Stimulated activated naive CD8-positive, alpha-beta T cell treated with anti-CD3 and anti-CD28 coated beads, Interleukin-15, amount 100 ng/mL, for 72 hours (primary cell): ENCODE measurements at regions not wholly inside any gene's neighbourhood (a gene's known extent, or its start where the extent isn't known, plus 50 kb on each side); places are given as distances from the start of the nearest gene placed in this dataset.
"Not testable (repeated sequence)": the region's sequence is repeated elsewhere in the genome, so short reads cannot be mapped to it uniquely, and the experiment has no call there.

ENCODE experiments used
- ATAC-seq: fragments of 150-1000 bp; cut with Tn5 transposase; 2 replicates; pipeline ENCODE4 v1.10.0; 2021; ENCODE audit warnings: mild to moderate bottlenecking, moderate library complexity
- DNase-seq, 2 donors: peaks; one replicate each; pipeline ENCODE4 v3.0.0; 2021 to 2022
- H3K27ac Mint-ChIP-seq, 2 donors: one replicate each; pipeline ENCODE4 v1.8.0; 2022; ENCODE audit warnings: mild to moderate bottlenecking in 2 of 2, mixed read lengths in 2 of 2, moderate library complexity in 2 of 2
- H3K27me3 Mint-ChIP-seq: one replicate; pipeline ENCODE4 v1.8.0; 2022; ENCODE audit warnings: mixed read lengths
- H3K4me1 Mint-ChIP-seq: one replicate; pipeline ENCODE4 v1.8.0; 2022; ENCODE audit warnings: mild to moderate bottlenecking, mixed read lengths
- H3K4me3 Mint-ChIP-seq, 2 donors: one replicate each; pipeline ENCODE4 v1.8.0; 2022; ENCODE audit warnings: mild to moderate bottlenecking in 2 of 2, mixed read lengths in 2 of 2, moderate library complexity in 1 of 2
- H3K9me3 Mint-ChIP-seq, 2 donors: one replicate each; pipeline ENCODE4 v1.8.0; 2022; ENCODE audit warnings: mixed read lengths in 2 of 2

DNA sequence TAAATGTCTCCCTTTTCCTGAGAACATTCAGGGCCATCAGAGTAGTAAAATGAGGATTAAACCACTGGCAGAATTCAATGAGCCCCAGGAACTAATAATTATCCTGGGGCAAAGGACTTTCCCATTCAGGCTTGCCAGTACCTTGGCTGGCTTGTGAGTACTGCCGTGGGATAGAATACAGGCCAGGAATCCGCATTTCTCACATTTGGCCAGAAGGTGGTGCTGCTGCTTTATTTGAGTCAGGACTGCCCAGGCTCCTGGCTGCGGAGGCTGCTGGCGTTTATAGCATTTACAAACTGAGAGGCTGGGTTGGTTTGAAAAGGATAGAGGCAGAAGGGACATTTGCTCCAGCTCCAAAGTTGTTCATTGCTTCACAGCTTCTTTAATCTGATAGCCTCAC lies 91.4 kb downstream of the RTL9 start:
- Mint-ChIP-seq H3K4me1 (no peaks in the 10 kb centered on the region), H3K9me3 (no peaks in the 10 kb centered on the region), H3K27ac (no peak overlapping the region), H3K4me3 (no peak overlapping the region), H3K27me3 (peaks cover 3% of the 10 kb centered on the region)
- DNase-seq (peak; percentile 33 to 41), ATAC-seq (peak; percentile 61)

DNA sequence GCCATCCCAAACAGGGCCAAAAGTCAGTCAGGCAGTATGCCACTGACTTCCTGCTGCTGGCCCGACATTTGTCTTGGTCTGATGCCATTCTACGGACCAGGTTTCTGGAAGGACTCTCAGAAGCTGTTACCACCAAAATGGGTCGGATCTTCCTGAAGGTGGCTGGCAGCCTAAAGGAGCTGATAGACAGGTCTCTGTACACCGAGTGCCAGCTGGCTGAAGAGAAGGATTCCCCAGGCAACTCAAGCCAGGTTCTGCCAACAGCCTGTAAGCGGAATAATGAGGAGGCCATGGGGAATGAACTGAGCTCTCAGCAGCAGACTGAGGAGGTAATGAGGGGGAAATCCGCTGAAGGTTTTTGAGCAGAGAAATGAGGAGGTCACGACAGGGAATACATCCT lies 95.7 kb downstream of the RTL9 start:
- Mint-ChIP-seq H3K27me3 (no peaks in the 10 kb centered on the region), H3K4me1 (no peaks in the 10 kb centered on the region), H3K27ac (no peak overlapping the region), H3K9me3 (no peaks in the 10 kb centered on the region), H3K4me3 (no peak overlapping the region)
- ATAC-seq = no peak
- no peak for DNase-seq

DNA sequence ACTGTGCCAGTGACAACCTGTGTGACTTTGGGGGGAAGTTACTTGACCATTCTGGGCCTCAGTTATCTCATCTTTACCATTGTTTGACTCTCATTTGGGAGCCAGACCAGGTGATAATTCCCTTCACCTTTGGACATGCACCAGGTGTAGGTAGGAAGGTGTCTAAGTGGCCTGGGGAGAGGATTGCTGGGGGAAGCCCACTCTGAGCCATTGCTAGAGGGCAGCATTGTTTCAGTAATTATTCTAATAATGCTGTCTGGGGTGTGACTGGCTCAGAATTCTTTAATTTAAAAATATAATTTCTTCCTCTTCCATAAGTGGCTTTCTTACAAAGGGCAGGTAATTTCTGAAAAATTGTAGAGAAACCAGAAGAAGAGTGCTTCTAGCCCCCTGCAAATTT lies 104.3 kb downstream of the RTL9 start:
- Mint-ChIP-seq H3K9me3 (no peaks in the 10 kb centered on the region), H3K27ac (no peak overlapping the region), H3K4me1 (no peaks in the 10 kb centered on the region), H3K4me3 (no peak overlapping the region), H3K27me3 (no peaks in the 10 kb centered on the region)
- DNase-seq (no peak), ATAC-seq (no peak)

GRCh38 chrX:110466790-110467189 lies 108.1 kb downstream of the RTL9 start:
- Mint-ChIP-seq H3K27me3 (no peaks in the 10 kb centered on the region), H3K27ac (no peak overlapping the region), H3K4me3 (no peak overlapping the region), H3K4me1 (no peaks in the 10 kb centered on the region), H3K9me3 (no peaks in the 10 kb centered on the region)
- DNase-seq (no peak), ATAC-seq (no peak)

DNA sequence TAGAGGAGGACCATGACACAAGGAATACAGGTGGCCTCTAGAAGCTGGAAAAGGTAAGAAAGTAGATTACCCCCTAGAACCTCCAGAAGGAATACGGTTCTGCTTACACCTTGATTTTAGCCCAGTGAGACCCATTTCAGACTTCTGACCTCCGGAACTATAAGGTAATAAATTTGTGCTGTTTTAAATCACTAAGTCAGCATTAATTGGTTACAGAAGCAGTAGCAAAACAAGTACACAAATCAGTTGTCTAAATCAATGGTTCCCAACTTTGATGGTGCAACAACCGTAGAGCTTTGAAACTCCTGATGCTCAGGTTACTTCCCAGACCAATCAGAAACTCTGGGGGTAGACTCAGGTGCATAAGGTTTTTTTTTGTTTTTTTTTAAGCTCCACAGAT lies 113.6 kb downstream of the RTL9 start:
- no peak for ATAC-seq
- no peak for DNase-seq
- H3K4me3 Mint-ChIP-seq = no peak overlapping the region
- H3K9me3 Mint-ChIP-seq = no peaks in the 10 kb centered on the region
- H3K27me3 Mint-ChIP-seq = no peaks in the 10 kb centered on the region
- H3K4me1 Mint-ChIP-seq = no peaks in the 10 kb centered on the region
- H3K27ac Mint-ChIP-seq = no peak overlapping the region

- no peak for DNase-seq
- H3K4me3 Mint-ChIP-seq = no peak overlapping the region
- H3K9me3 Mint-ChIP-seq = no peaks in the 10 kb centered on the region
- no peak overlapping the region for H3K27ac Mint-ChIP-seq
- H3K27me3 Mint-ChIP-seq = no peaks in the 10 kb centered on the region
- ATAC-seq = no peak
- H3K4me1 Mint-ChIP-seq = no peaks in the 10 kb centered on the region
These were observed 119.1 kb downstream of the RTL9 start for GRCh38 chrX:110477593-110478228.

- Mint-ChIP-seq H3K9me3 (peaks cover 0 to 7% of the 10 kb centered on the region in 2 donors), H3K4me1 (no peaks in the 10 kb centered on the region), H3K27ac (no peak overlapping the region), H3K4me3 (no peak overlapping the region), H3K27me3 (peaks cover 7% of the 10 kb centered on the region)
- DNase-seq (no peak), ATAC-seq (no peak)
These were observed 133.4 kb downstream of the RTL9 start for GRCh38 chrX:110491846-110492620.

DNA sequence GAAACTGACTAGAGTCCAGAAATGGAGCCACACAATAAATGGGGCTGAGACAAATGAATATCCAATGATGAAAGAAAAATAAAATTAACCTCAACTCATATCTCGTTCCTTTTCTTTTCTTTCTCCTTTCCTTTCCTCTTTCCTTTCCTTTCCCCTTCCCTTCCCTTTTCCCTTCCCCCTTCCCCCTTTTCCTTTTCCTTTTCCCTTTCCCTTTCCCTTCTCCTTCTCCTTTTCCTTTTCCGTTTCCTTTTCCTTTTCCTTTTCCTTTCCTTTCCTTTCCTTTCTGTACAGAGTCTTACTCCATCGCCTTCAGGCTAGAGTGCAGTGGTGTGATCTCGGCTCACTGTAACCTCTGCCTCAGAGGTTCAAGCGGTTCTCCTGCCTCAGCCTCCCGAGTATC lies 146.3 kb downstream of the RTL9 start:
- Mint-ChIP-seq H3K27ac (no peak overlapping the region), H3K4me3 (no peak overlapping the region), H3K9me3 (no peaks in the 10 kb centered on the region), H3K27me3 (no peaks in the 10 kb centered on the region), H3K4me1 (no peaks in the 10 kb centered on the region)
- ATAC-seq = no peak
- DNase-seq = no peak

DNA sequence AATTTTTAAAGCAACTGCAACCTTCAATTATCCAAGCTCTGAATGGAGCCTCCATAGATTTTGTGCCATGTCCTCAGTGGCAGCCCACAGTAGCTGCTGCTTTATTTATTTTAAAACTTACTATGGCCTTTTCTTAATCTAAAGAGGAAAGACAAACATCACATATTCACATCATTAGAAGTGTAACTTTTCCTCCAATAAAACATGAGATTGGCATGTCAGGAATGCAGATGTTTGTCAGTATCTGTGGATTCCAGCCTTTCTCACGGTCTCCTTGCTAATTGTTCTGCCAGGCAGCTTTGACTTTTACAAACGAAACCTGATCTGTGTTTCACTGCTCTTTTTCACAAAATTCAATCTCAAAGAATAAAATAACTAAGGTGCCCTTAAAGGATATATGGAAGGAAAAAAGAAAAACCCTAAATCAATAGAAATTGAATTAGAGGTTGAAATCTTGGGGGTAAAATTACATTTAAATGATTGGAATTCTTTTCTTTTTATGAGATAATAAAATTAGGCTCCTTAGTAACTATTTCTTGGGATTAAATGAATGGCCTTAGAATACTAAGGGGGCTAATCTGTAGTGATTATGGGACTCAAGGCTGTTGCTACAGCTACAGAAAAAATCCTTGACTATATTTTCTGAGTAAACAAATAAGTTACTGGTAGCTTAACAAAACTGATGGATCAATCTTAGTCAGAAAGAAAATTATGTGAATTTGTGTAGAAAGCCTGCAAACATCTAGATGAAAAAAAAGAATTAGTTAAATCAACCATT lies 151.3 kb downstream of the RTL9 start:
- DNase-seq (no peak), ATAC-seq (no peak)
- H3K4me1 Mint-ChIP-seq = no peaks in the 10 kb centered on the region
- H3K9me3 Mint-ChIP-seq = no peaks in the 10 kb centered on the region
- H3K27me3 Mint-ChIP-seq = no peaks in the 10 kb centered on the region
- H3K4me3 Mint-ChIP-seq = no peak overlapping the region
- no peak overlapping the region for H3K27ac Mint-ChIP-seq

DNA sequence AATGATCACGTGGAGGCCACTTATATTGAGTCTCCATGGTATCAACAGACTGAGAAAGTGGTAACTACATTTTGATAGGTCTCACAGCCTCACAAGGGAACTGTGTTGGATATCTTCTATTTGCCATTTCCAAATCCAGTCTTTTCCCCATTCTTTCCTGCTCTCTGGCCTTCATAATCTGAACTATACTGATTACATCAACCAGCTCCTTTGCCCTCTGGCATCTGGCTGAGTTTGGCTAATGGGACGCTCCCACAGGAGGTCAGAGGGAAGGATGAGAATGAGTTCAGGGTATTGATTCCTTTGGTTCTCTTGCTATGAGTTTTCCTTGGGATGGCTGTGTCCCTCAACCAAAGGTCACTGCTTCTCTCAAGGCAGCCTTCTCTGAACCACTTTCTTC lies 152.6 kb downstream of the RTL9 start:
- H3K4me1 Mint-ChIP-seq = no peaks in the 10 kb centered on the region
- H3K27ac Mint-ChIP-seq = no peak overlapping the region
- H3K4me3 Mint-ChIP-seq = no peak overlapping the region
- DNase-seq (no peak), ATAC-seq (no peak)
- no peaks in the 10 kb centered on the region for H3K9me3 Mint-ChIP-seq
- no peaks in the 10 kb centered on the region for H3K27me3 Mint-ChIP-seq

DNA sequence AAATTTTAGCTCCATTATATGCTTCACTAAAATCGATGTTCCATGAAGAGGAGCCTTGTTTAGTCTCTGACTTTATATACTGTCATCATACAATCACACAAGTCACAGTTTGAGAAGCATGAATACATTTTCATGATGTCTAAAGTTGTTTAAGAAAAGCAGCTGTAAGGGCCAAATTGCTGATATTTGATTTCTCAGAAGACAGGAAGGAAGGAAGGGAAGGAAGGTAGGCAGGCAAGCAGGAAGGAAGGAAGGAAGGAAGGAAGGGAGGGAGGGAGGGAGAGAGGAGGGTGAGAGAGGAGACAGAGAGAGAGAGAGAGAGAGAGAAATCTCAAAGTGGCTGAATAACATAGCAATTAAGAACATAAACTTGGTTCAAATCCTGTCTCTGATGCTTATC lies 153.7 kb downstream of the RTL9 start:
- H3K27me3 Mint-ChIP-seq = no peaks in the 10 kb centered on the region

GRCh38 chrX:110514509-110514908 lies 155.9 kb downstream of the RTL9 start:
- H3K27me3 Mint-ChIP-seq = no peaks in the 10 kb centered on the region
- H3K4me3 Mint-ChIP-seq = no peak overlapping the region
- DNase-seq = no peak
- no peaks in the 10 kb centered on the region for H3K9me3 Mint-ChIP-seq
- H3K4me1 Mint-ChIP-seq = no peaks in the 10 kb centered on the region
- H3K27ac Mint-ChIP-seq = no peak overlapping the region
- no peak for ATAC-seq

More for the DNA sequence above, 153.7 kb downstream of the RTL9 start:
- Mint-ChIP-seq H3K4me3 (no peak overlapping the region), H3K9me3 (no peaks in the 10 kb centered on the region), H3K4me1 (no peaks in the 10 kb centered on the region), H3K27ac (no peak overlapping the region)
- DNase-seq (no peak), ATAC-seq (no peak)

DNA sequence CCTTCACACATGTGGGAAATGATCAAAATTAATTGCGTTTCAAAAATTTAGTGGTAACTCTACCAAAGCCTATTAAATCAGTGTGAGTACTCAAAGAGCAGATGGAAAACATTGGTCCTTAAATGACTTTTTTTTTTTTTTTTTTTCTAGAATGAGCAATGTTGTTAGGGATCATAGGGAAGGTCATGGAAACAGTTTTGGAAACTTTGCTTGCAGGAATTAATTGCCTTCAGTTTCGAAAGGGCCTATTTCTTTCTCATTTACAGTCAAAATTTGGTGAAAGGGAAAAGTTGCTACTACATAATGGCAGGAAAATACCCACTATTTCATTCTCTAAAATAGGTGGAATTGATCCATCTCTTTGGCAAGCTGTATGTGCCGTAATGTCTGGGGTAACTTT lies 160.9 kb downstream of the RTL9 start:
- DNase-seq (no peak), ATAC-seq (no peak)
- Mint-ChIP-seq H3K27me3 (no peaks in the 10 kb centered on the region), H3K4me3 (no peak overlapping the region), H3K4me1 (no peaks in the 10 kb centered on the region), H3K27ac (no peak overlapping the region), H3K9me3 (no peaks in the 10 kb centered on the region)

- H3K4me3 Mint-ChIP-seq = no peak overlapping the region
- ATAC-seq (no peak), DNase-seq (no peak)
- H3K9me3 Mint-ChIP-seq = no peaks in the 10 kb centered on the region
- no peak overlapping the region for H3K27ac Mint-ChIP-seq
- no peaks in the 10 kb centered on the region for H3K27me3 Mint-ChIP-seq
- no peaks in the 10 kb centered on the region for H3K4me1 Mint-ChIP-seq
These were observed 161.3 kb downstream of the RTL9 start for GRCh38 chrX:110519906-110520452.

DNA sequence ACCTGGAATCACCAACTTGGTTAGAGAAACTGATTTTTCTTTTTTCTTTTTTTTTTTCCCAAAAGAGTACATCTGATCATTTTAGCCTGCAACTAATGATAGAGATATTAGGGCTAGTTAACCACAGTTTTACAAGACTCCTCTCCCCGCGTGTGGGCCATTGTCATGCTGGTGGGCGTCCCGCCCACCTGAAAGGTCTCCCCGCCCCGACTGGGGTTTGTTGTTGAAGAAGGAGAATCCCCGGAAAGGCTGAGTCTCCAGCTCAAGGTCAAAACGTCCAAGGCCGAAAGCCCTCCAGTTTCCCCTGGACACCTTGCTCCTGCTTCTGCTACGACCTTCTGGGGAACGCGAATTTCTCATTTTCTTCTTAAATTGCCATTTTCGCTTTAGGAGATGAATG lies 162.0 kb downstream of the RTL9 start:
- H3K4me1 Mint-ChIP-seq, DNase-seq, H3K4me3 Mint-ChIP-seq, ATAC-seq, H3K9me3 Mint-ChIP-seq, H3K27ac Mint-ChIP-seq, H3K27me3 Mint-ChIP-seq: not testable (repeated sequence)
